ACHN (cell line): ENCODE measurements at regions not wholly inside any gene's neighbourhood (a gene's known extent, or its start where the extent isn't known, plus 50 kb on each side); places are given as distances from the start of the nearest gene placed in this dataset.

Source experiments
- DNase-seq: peaks from one replicate; pipeline ENCODE4 v3.0.0-alpha.2; 2015
- in situ Hi-C: cut with HindIII; loops from 2 replicates; pipeline ENCODE4 v1.10.0; 2017; ENCODE audit warnings: low sequenced_read_pairs, low pct_ligation_motif_present, low pct_unique_long_range_greater_than_20kb

DNA sequence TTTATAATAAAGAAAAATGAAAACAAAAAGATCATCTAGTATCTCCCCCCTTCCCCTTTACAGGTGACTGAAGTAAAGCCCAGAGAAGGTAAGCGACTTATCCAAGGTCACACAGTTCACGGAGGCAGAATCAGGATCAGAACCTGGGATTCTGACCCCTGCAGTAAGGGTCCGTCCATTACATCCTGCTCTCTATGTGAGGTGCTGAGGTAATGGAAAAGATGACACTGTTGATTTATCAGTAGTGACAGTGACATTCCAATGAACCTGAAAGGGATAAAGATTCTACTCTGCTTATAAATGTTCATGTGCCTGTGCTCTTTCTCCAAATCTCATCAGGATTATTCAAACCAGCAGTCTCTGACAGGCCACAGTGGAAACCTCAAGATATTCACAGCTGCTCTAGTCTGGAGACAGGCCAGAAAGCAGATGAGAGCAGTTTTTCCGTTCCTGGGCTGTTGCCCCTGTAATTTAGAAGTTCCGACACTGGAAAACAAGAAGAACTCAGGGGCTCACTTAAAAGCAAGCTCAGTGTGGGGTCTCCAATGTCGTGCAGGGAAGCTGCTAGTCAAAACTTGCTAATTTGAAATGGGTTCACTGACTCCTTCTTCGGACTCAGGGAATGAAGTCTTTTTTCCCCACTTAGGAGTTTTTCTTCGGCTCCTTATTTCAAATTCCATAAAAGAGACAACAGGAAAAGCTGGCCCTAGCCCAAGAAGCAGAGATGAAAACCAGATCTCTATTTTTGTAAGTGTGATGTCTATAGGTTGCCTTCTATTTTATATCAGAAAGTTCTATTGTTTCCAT, 131.8 kb upstream of the EEA1 start:
- in situ Hi-C loops: no loop called here

DNA sequence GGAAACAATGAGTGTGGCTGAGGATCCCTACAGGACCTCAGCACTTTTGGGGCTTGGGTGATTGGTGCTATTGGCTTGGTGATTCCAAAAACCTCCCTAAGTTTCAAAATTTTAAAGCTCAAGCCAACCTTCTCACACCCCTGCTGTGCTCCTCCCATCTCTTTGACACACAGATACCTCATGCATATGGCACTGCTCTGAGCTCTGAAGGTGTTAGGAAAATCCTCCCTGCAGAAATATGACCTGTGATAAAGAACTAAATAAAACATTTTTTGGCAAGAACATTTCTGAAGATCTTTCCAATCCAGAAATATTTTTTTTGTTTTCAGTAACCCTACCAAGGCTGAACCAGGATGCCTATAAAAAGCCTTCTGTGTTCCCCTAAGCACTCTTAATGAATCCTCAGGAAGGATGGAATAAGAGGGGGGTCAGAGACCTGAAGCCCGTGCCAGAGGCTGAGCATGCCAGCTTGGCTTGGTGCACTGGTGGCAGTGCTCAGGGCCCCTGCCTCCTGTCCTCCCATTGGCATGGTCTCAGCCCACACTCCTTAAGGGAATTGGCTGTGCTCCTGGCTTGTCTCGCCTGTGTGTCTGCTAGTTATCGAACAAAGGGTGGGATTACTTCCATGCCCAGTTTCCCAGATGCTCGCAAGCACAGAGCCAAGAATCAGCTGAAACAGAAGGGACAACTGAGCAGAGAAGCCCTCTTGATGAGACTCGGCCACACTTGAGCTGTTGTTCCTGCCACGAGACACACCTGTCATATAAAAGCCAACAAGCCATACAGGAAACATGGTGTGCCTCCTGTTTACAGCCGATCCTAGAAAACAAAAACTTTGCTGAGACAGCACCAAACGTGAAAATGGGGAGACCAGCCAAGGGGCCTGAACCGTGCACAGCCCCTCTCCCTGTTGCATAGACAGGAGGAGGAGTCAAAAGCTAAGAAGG, 132.7 kb upstream of the EEA1 start:
- no peak for DNase-seq
- in situ Hi-C loops: no loop called here

More for the DNA sequence above, 131.8 kb upstream of the EEA1 start:
- DNase-seq: no peak

DNA sequence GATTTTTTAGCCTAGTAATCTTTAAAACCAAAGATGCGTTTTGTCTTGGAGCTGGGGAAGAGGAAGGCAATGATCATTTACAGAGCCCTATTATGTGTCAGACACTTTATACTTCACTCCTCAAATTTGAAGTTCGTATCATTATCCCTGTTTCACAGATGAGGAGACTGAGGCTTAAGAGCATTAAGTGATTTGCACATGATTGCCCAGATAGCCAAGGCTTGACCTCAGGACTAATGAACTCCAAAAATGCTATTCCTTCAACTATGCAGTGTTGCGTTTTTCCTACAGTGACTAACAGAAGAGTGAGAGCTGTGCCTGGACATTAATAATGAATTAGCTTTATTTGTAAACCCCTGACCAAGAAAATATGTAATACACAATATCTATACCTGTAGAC, 136.8 kb upstream of the EEA1 start:
- DNase-seq: no peak
- in situ Hi-C loops: no loop called here

DNA sequence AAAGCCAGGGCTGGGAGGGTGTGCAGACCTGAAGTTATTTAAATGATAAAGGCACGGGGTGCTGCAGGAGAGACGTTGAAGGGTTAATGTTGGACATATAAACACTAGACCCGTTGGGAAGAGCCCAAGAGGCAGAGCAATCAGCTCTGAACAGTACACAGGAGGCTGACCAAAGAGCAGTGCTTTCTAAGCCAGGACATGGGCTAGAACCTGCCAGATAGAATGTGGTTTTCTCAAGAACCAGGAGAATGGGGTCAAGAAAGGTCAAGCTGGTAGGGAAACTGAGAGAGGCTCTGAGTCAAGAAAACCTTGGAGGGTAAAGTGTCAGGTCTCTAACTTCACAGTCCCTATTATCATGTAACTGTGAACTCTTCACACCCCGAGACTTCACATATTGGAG, 143.2 kb upstream of the EEA1 start:
- DNase-seq: no peak
- in situ Hi-C loops: no loop called here

DNA sequence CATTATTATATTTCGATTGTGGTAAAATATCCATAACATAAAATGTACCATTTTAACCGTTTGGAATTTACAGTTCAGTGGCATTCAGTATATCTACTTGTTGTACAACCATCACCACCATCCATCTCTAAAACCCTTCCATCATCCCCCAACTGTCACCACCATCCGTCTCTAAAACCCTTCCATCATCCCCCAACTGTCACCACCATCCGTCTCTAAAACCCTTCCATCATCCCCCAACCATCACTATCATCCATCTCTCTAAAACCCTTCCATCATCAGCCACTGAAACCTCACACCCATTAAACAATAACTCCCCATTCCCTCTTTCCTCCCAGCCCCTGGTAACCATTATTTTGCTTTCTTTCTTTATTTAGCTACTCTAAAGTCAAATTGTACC, 144.2 kb upstream of the EEA1 start:
- in situ Hi-C loops: no loop called here
- DNase-seq: no peak

DNA sequence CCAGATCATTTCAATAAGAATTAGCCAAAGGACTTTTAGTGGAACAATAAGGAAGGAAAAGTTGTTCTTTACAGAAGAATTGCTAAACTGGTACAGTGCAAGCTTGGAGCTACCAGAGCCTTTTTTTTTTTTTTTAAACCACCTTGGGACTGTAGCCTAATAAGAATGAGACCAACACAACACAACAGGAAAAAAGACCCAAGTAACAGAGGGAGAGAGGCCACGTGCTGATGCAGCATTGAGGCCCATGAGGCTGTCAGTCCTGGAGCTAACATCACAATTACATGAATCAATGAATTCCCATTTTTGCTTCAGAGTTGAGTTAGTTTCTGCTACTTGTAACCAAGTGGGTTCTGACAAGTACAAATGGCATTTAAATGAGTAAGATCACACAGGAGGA, 149.0 kb upstream of the EEA1 start:
- no peak for DNase-seq
- in situ Hi-C loops: no loop called here

DNA sequence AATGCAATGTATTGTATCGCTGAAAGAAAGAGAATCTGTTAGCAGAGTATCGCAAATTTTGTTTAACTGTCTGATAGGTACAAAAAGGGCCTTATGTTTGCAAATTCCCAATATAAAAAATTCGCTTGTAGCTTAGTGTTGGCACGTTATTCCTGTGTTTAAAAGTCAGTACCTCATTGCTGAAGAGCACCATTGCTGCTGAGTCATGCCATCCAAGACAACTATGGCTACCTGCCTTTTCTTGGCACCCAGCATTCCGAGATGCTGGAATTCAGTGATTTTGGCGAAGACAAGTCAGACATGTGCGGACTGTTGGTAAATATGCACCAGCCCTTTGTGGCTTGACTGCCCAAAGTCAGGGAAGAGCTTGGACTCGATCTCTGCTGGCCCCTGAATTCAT, 149.5 kb upstream of the EEA1 start:
- no peak for DNase-seq

DNA sequence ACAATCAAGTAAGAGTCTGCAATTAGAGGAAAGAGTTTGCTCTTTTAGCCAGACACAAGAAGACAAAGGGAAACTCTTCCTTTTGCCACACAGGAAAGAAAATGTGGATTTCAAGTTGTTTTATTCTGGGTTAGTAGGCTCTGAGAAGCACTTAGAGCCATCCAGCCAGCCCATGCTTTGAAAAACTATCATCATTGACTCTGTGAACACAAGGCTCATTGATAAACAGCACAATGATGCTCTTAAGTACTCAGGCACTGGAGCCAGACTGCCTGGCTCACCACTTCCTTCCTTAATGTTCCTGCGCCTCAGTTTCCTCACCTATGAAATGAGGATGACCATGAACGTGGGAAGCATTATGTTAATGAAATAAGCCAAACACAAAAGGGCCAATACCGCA, 150.2 kb upstream of the EEA1 start:
- in situ Hi-C loops: no loop called here
- no peak for DNase-seq

More for the DNA sequence above, 149.5 kb upstream of the EEA1 start:
- in situ Hi-C loops: no loop called here

DNA sequence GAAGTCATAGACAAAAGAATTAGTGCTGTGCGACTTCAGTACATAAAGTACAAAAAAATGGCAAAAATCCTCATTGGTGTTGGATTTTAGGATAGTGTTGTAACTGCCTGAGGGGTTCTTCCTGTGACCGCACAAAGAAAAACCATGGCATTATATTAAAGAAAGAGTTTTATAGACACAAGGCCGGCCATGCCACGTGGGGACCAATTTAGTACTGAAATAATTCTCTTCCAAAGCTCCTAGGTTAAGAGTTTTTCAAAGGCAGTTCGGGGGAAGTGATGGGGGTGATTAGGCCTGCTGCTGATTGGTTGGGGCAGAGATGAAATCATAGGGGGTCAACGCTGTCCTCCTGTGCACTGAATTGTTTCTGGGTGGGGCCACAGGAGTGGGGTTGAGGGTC, 150.9 kb upstream of the EEA1 start:
- DNase-seq: no peak
- in situ Hi-C loops: no loop called here

DNA sequence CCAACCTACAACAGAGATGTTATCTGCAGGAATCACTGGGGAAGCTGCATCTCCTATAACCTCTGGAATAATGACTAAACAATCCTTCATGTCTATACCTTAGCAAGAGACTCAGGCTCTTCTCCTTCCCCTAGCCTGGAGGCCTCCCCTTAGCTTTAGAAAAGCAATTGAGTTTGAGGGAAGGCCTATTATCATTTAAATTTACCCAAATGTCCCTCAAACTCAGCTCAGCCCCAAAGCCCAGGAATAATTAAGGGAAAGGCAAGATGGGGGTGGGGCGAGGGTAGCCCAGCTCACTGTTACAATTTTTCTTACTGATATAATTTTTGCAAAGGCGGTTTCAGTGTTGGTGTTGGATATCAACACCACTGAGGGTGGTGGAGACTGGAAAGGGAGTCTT, 151.4 kb upstream of the EEA1 start:
- in situ Hi-C loops: no loop called here
- DNase-seq: no peak

DNA sequence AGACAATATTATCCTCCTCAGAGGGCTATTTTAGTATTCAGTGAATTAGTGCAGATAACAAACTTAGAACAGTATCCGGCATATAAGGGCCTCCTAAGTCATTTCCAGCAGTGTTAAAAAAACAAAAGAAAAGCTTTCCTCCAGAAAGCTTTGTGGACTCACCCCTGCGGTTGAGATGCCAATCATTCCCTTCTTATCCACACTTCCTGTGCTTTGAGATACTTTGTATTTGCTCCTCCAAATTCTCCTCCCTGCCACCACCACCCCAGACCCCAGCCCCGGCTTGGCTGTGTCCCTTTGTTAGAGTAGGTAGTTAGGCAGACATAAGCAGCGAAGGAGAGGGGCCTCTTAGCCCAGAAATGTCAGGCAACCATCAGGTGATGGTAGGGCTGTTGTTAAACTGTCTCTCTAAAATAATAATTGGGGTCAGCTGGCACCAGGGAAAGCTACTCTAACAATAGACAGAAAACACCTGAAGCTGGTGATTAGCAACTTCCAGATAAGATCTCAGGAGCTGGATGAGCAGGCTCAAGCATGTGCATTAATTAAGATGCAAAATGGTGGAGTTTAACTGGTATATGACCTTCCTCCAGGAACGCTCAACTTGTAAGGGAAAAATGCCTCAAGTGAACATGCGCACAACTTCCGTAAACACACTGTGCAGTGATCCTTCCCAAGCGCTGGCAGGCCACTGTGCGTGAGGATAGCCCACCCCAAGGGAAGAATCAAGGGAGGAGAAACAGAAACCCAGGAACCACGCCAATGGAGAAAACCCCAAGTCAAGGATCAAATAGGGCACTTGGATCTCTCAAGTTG, 152.1 kb upstream of the EEA1 start:
- DNase-seq: no peak
- in situ Hi-C loops: no loop called here

DNA sequence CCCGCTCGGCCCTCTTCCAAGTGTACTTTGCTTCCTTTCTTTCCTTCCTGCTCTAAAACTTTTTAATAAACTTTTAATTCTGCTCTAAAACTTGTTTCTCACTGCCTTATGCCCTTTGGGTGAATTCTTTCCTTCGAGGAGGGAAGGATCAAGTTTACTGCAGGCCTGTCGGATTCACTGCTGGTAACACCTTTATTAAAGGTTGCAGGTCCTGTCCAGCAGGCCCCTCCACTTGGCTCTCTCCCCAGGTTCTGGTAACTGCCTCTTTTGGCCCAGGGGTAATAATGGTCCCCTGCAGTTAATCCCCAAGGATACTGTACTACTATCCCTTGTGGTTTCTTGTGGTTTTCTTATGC, 152.7 kb upstream of the EEA1 start:
- DNase-seq: no peak
- in situ Hi-C loops: no loop called here

DNA sequence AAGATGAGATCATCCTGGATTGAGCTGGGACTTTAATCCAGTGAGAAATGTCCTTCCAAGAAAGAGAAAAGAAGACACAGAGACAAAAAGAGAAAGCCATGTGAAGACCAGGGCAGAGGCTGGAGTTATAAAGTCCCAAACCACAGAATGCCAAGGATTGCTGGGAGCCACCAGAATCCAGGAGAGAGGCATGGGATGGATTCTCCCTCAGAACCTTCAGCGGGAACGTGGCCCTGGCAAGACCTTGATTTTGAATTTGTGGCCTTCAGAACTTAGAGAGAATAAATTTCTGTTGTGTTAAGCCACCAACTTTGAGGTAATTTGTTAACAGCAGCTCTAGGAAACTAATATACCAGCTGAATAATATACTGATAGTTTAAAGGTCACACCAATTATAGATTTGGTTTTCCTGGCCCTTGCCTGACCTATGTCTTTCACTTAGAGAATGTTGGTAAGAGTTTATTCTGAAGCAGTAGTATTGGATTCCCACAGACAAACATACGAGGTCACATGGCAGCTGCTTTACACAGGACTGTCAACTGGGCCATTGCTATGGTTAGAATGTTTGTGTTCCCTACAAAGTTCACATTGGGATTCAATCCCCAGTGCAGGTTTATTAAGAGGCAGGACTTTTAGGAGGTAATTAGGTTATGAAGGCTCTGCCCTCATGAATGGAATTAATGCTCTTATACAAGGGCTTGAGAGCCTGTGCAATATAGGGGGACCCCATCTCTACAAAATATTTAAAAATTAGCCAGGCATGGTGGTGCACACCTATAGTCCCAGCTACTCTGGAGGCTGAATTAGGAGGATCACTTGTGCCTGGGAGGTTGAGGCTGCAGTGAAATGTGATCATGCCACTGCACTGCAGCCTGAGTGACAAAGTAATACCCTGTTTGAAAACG, 156.5 kb upstream of the EEA1 start:
- in situ Hi-C loops: no loop called here
- DNase-seq: no peak

DNA sequence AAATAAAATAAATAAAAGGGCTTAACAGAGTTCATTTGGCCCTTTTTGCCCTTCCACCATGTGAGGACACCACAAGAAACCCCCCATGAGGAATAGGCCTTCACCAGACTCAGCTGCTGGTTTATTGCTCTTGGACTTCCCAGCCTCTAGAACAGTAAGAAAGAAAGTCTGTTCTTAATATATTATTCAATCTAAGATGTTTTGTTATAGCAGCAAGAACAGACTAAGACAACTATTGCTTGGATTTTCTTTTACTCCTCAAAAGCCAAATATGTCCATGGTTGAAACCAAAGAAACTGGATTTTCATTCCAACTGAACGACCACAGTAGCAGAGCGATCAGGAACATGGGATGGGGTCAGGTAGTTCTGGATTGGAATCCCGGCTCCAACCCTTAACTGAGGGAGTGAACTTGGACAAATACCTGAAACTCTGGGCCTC, 157.2 kb upstream of the EEA1 start:
- in situ Hi-C loops: no loop called here
- no peak for DNase-seq

DNA sequence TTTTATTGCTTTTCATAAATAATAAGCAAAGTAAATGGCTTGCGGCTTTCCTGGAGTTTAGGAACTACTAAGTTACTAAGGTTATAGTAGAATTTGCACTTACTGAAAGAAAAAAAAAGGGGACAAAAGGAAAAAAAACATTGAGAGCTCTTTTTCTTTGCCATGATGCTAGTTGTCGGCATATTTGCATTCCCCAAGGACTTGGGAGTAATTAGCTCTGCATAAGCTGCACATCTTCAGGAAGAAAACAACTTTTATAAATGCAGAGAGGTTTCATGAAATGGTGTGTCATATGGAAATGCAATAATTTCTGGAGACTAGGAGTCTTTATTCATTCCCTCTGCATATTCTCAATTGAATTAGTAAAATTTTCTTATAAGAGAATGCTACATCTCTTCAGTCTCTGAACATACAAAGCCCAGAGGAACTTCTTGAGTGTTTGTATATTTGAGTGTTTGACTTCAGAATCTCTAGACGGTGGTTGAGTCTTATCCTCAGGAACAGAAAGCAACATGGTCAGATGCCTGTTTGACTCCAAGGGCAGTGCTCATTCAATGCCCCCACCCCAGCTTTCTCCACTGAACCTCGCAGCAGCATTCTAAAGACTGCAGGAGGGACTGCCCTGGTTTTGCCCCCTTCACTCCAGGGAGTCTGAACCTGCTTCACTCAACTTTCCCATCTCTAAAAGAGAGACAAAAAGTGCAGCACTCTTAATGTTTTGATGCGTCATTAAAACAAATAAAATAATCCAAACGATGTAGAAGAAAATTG, 158.9 kb upstream of the EEA1 start:
- in situ Hi-C loops: no loop called here
- DNase-seq: no peak

DNA sequence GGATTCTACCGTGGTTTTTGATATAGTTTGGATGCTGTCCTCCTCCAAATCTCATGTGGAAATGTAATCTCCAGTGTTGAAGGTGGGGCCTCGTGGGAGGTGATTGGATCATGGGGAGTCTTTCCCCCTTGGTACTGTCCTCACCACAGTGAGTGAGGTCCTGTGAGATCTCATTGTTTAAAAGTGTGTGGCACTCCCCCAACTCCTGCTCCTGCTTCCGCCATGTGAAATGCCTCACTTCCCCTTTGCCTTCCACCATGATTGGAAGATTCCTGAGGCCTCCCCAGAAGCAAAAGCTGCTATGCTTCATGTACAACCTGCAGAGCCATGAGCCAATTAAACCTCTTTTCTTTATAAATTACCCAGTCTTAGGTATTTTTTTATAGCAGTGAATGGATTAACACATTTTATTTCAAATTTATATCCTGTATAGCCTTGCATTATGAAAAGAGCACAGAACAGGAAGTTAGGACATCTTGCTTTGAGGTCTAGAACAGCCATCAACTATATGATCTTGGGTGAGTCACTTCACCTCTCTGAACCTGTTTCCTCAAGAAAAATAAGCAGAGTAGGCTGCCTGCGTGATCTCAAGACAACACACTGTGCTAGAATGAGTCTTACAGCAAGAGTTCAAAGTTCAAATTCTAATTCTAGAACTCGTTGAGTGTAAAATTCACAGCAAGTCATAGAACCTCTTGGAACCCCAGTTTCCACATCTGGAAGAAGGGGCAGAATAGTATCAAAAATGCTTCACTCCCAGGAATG, 160.9 kb upstream of the EEA1 start:
- in situ Hi-C loops: no loop called here
- peak; percentile 36 for DNase-seq

DNA sequence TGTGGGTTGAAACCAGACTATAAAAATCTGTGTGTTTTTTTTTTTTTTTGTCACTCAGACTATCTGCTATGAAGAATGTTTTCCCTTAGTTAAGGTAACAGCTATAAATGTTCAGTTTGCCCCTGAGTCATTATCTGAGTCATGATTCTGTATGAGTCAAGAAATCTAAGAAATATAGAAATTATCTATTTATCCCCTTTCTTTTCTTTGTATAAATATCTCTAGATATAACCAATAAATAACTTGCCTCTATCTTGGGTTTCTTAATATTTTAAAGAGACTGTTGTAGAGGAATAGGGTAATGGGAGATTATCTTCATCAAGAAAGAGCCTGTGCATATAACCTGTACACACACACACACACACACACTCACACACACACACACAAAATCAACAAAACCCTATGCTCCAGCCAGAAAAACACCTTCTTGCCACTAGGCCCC, 161.7 kb upstream of the EEA1 start:
- DNase-seq: peak; percentile 62
- in situ Hi-C loops: no loop called here
